ENCODE measurements at regions not wholly inside any gene's neighbourhood (a gene's known extent, or its start where the extent isn't known, plus 50 kb on each side); places are given as distances from the start of the nearest gene placed in this dataset.
A peak's percentile ranks its signal among the peaks of the same experiment; 100 is the strongest.
"Not testable (repeated sequence)": the region's sequence is repeated elsewhere in the genome, so short reads cannot be mapped to it uniquely, and the experiment has no call there.

GRCh38 chr16:46390660-46391462 lies 230.3 kb downstream of the SHCBP1 start:
- CTCF ChIA-PET; H3K4me1 Mint-ChIP-seq; H3K4me1 ChIP-seq (ENCODE audit: insufficient read depth, low read length); POLR2A ChIA-PET; H3K27ac ChIP-seq (ENCODE audit: low read depth, low read length); H3K27me3 ChIP-seq (ENCODE audit: insufficient read depth, low read length, poor library complexity, severe bottlenecking); H3K4me3 Mint-ChIP-seq; H3K4me3 ChIP-seq (ENCODE audit: low read length); H3K9me3 ChIP-seq (ENCODE audit: low read length); H3K36me3 ChIP-seq (ENCODE audit: insufficient read depth, low read length); H3K27ac Mint-ChIP-seq; H3K27me3 Mint-ChIP-seq: not testable (repeated sequence)
- Mint-ChIP-seq H3K9me3 (peaks cover 7 to 28% (median 26%) of the 10 kb centered on the region in 5 donors), H3K36me3 (peaks cover 6 to 13% (median 6%) of the 10 kb centered on the region in 3 donors)
- DNase-seq, result peak in 2 of 5 donors; percentile 46 to 74

GRCh38 chr16:46389561-46390041 lies 231.6 kb downstream of the SHCBP1 start:
- H3K4me3 ChIP-seq (ENCODE audit: low read length); CTCF ChIA-PET; H3K4me1 Mint-ChIP-seq; H3K4me1 ChIP-seq (ENCODE audit: insufficient read depth, low read length); H3K36me3 ChIP-seq (ENCODE audit: insufficient read depth, low read length); H3K27me3 ChIP-seq (ENCODE audit: insufficient read depth, low read length, poor library complexity, severe bottlenecking); H3K27me3 Mint-ChIP-seq; H3K4me3 Mint-ChIP-seq; POLR2A ChIA-PET; H3K9me3 ChIP-seq (ENCODE audit: low read length); H3K27ac Mint-ChIP-seq; H3K27ac ChIP-seq (ENCODE audit: low read depth, low read length): not testable (repeated sequence)
- Mint-ChIP-seq H3K9me3 (peaks cover 7 to 23% (median 21%) of the 10 kb centered on the region in 5 donors), H3K36me3 (peaks cover 5 to 13% (median 5%) of the 10 kb centered on the region in 3 donors)
- peak; percentile 25 to 88 (median 52) for DNase-seq

GRCh38 chr16:46388939-46389491 lies 232.2 kb downstream of the SHCBP1 start:
- H3K4me1 Mint-ChIP-seq, H3K4me3 Mint-ChIP-seq: not testable (repeated sequence)
- peaks cover 5 to 13% (median 5%) of the 10 kb centered on the region in 3 donors for H3K36me3 Mint-ChIP-seq

GRCh38 chr16:46388354-46388753 lies 232.8 kb downstream of the SHCBP1 start:
- H3K27me3 Mint-ChIP-seq; H3K4me3 Mint-ChIP-seq; H3K9me3 ChIP-seq (ENCODE audit: low read length); H3K27ac Mint-ChIP-seq; POLR2A ChIA-PET; CTCF ChIA-PET; H3K36me3 ChIP-seq (ENCODE audit: insufficient read depth, low read length); H3K27ac ChIP-seq (ENCODE audit: low read depth, low read length); H3K4me1 ChIP-seq (ENCODE audit: insufficient read depth, low read length); H3K4me1 Mint-ChIP-seq; H3K27me3 ChIP-seq (ENCODE audit: insufficient read depth, low read length, poor library complexity, severe bottlenecking); H3K4me3 ChIP-seq (ENCODE audit: low read length): not testable (repeated sequence)
- Mint-ChIP-seq H3K9me3 (peaks cover 7 to 25% (median 24%) of the 10 kb centered on the region in 5 donors), H3K36me3 (peaks cover 4 to 13% (median 5%) of the 10 kb centered on the region in 3 donors)
- DNase-seq, result peak in 1 of 5 donors; percentile 45

More at GRCh38 chr16:46388939-46389491, 232.2 kb downstream of the SHCBP1 start:
- H3K4me1 ChIP-seq (ENCODE audit: insufficient read depth, low read length); H3K27me3 ChIP-seq (ENCODE audit: insufficient read depth, low read length, poor library complexity, severe bottlenecking); H3K27ac Mint-ChIP-seq; H3K27ac ChIP-seq (ENCODE audit: low read depth, low read length); H3K9me3 ChIP-seq (ENCODE audit: low read length); CTCF ChIA-PET; H3K36me3 ChIP-seq (ENCODE audit: insufficient read depth, low read length); H3K27me3 Mint-ChIP-seq; H3K4me3 ChIP-seq (ENCODE audit: low read length); POLR2A ChIA-PET: not testable (repeated sequence)
- DNase-seq, result peak in 1 of 5 donors; percentile 36
- H3K9me3 Mint-ChIP-seq, result peaks cover 7 to 23% (median 22%) of the 10 kb centered on the region in 5 donors

- H3K4me1 Mint-ChIP-seq, POLR2A ChIA-PET: not testable (repeated sequence)
Measured at GRCh38 chr16:46387720-46388119, 233.5 kb downstream of the SHCBP1 start.

GRCh38 chr16:46386805-46387620 lies 234.2 kb downstream of the SHCBP1 start:
- H3K27ac ChIP-seq (ENCODE audit: low read depth, low read length); H3K27me3 Mint-ChIP-seq; H3K36me3 ChIP-seq (ENCODE audit: insufficient read depth, low read length); CTCF ChIA-PET; H3K4me3 Mint-ChIP-seq; H3K9me3 ChIP-seq (ENCODE audit: low read length); H3K4me3 ChIP-seq (ENCODE audit: low read length); H3K4me1 ChIP-seq (ENCODE audit: insufficient read depth, low read length); POLR2A ChIA-PET; H3K4me1 Mint-ChIP-seq; H3K27ac Mint-ChIP-seq; H3K27me3 ChIP-seq (ENCODE audit: insufficient read depth, low read length, poor library complexity, severe bottlenecking): not testable (repeated sequence)
- Mint-ChIP-seq H3K36me3 (peaks cover 5 to 16% (median 6%) of the 10 kb centered on the region in 3 donors), H3K9me3 (peaks cover 10 to 28% (median 26%) of the 10 kb centered on the region in 5 donors)
- DNase-seq, result peak in 2 of 5 donors; percentile 44 to 74

More at GRCh38 chr16:46387720-46388119, 233.5 kb downstream of the SHCBP1 start:
- H3K9me3 ChIP-seq (ENCODE audit: low read length); H3K4me3 ChIP-seq (ENCODE audit: low read length); CTCF ChIA-PET; H3K4me1 ChIP-seq (ENCODE audit: insufficient read depth, low read length); H3K27ac Mint-ChIP-seq; H3K27me3 Mint-ChIP-seq; H3K36me3 ChIP-seq (ENCODE audit: insufficient read depth, low read length); H3K4me3 Mint-ChIP-seq; H3K27ac ChIP-seq (ENCODE audit: low read depth, low read length); H3K27me3 ChIP-seq (ENCODE audit: insufficient read depth, low read length, poor library complexity, severe bottlenecking): not testable (repeated sequence)
- peak in 4 of 5 donors; percentile 17 to 86 (median 44) for DNase-seq
- peaks cover 5 to 15% (median 5%) of the 10 kb centered on the region in 3 donors for H3K36me3 Mint-ChIP-seq
- peaks cover 10 to 26% (median 24%) of the 10 kb centered on the region in 5 donors for H3K9me3 Mint-ChIP-seq

GRCh38 chr16:46386110-46386771 lies 234.9 kb downstream of the SHCBP1 start:
- POLR2A ChIA-PET, result not testable (repeated sequence)

More at GRCh38 chr16:46386110-46386771, 234.9 kb downstream of the SHCBP1 start:
- H3K36me3 Mint-ChIP-seq, result peaks cover 5 to 17% (median 6%) of the 10 kb centered on the region in 3 donors
- H3K4me1 ChIP-seq (ENCODE audit: insufficient read depth, low read length); H3K9me3 ChIP-seq (ENCODE audit: low read length); H3K4me3 Mint-ChIP-seq; H3K27ac ChIP-seq (ENCODE audit: low read depth, low read length); CTCF ChIA-PET; H3K27me3 Mint-ChIP-seq; H3K4me1 Mint-ChIP-seq; H3K4me3 ChIP-seq (ENCODE audit: low read length); H3K36me3 ChIP-seq (ENCODE audit: insufficient read depth, low read length); H3K27ac Mint-ChIP-seq; H3K27me3 ChIP-seq (ENCODE audit: insufficient read depth, low read length, poor library complexity, severe bottlenecking): not testable (repeated sequence)
- DNase-seq, result peak in 1 of 5 donors; percentile 65
- peaks cover 10 to 30% (median 28%) of the 10 kb centered on the region in 5 donors for H3K9me3 Mint-ChIP-seq

Measured in CD8-positive, alpha-beta memory T cell (primary cell).